ENCODE measurements at regions not wholly inside any gene's neighbourhood (a gene's known extent, or its start where the extent isn't known, plus 50 kb on each side); places are given as distances from the start of the nearest gene placed in this dataset.

DNA sequence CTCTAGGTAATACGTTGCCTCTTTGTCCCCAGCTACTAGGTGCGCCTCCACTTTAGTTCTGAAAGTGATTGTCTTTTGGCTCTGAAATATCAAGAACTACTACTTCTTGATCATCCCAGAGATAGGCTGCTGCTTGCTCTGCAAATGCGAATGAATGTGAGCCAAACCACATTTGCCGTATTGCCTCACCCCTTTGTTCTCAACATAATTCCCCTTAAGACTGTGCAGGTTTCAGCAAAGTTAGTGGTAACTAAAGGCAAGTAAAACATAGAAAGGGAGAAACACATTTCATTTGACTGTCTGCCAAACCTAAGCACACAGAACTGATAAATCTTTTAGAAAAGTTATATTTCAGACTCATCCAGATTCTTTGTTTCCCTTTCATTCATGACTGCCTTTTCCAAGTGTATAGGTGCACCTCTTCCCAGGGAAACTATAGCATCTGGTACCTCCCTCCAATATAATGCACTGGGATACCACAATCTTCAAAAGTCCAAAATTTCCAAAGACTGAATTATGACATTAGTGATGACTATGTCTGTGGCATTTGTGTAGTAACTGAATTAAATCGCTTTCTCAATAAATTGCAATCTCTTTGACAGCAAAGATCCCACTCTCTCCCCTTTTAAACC is 720.6 kb upstream of the CBLB start:
- intact Hi-C loops (cut with micrococcal nuclease), result no loop called here
- ChIA-PET POLR2A (no interaction called here), CTCF (no interaction called here)
- ATAC-seq (ENCODE audit: low read depth), result no peak
- peaks cover 2% of the 10 kb centered on the region for H3K27me3 Mint-ChIP-seq
- no peak overlapping the region for H3K4me3 Mint-ChIP-seq
- TF ChIP-seq CTCF (IDR thresholded peaks at IDR 0.05), result no peak
- H3K4me1 Mint-ChIP-seq, result peaks cover 6% of the 10 kb centered on the region
- DNase-seq, result no peak
- peaks cover 15% of the 10 kb centered on the region for H3K9me3 Mint-ChIP-seq
- no peak overlapping the region for H3K27ac Mint-ChIP-seq
- H3K36me3 Mint-ChIP-seq (ENCODE audit: low read depth), result no peaks in the 10 kb centered on the region

GRCh38 chr3:106590216-106590615 is 721.4 kb upstream of the CBLB start:
- DNase-seq (no peak), ATAC-seq (ENCODE audit: low read depth) (no peak)
- CTCF ChIA-PET, result no interaction called here
- no peak for TF ChIP-seq CTCF (IDR thresholded peaks at IDR 0.05)
- intact Hi-C loops (cut with micrococcal nuclease), result no loop called here
- POLR2A ChIA-PET, result no interaction called here
- no peak overlapping the region for H3K27ac Mint-ChIP-seq
- no peaks in the 10 kb centered on the region for H3K36me3 Mint-ChIP-seq (ENCODE audit: low read depth)
- H3K27me3 Mint-ChIP-seq, result peaks cover 2% of the 10 kb centered on the region
- peaks cover 15% of the 10 kb centered on the region for H3K9me3 Mint-ChIP-seq
- H3K4me3 Mint-ChIP-seq, result no peak overlapping the region
- H3K4me1 Mint-ChIP-seq, result peaks cover 6% of the 10 kb centered on the region

DNA sequence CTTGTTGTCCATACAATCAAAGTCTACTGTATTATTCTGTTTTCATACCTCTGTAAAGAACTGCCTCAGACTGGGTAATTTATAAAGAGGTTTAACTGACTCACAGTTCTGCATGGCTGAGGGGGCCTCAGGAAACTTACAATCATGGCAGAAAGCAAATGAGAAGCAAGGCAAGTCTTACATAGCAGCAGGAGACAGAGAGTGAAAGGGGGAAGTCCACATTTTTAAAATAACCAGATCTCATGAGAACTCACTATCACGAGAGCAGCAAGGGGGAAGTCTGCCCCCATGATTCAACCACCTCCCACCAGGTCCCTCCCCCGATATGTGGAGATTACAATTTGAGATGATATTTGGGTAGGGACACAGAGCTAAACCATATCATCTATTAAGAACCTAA is 724.6 kb upstream of the CBLB start:
- peaks cover 18% of the 10 kb centered on the region for H3K9me3 Mint-ChIP-seq
- POLR2A ChIA-PET, result no interaction called here
- no peak for ATAC-seq (ENCODE audit: low read depth)
- no peak for TF ChIP-seq CTCF (IDR thresholded peaks at IDR 0.05)
- peak overlapping the region; percentile 9 for H3K27ac Mint-ChIP-seq
- DNase-seq, result no peak
- peaks cover 6% of the 10 kb centered on the region for H3K4me1 Mint-ChIP-seq
- no peaks in the 10 kb centered on the region for H3K27me3 Mint-ChIP-seq
- no peaks in the 10 kb centered on the region for H3K36me3 Mint-ChIP-seq (ENCODE audit: low read depth)
- CTCF ChIA-PET, result no interaction called here
- intact Hi-C loops (cut with micrococcal nuclease), result no loop called here
- H3K4me3 Mint-ChIP-seq, result no peak overlapping the region

DNA sequence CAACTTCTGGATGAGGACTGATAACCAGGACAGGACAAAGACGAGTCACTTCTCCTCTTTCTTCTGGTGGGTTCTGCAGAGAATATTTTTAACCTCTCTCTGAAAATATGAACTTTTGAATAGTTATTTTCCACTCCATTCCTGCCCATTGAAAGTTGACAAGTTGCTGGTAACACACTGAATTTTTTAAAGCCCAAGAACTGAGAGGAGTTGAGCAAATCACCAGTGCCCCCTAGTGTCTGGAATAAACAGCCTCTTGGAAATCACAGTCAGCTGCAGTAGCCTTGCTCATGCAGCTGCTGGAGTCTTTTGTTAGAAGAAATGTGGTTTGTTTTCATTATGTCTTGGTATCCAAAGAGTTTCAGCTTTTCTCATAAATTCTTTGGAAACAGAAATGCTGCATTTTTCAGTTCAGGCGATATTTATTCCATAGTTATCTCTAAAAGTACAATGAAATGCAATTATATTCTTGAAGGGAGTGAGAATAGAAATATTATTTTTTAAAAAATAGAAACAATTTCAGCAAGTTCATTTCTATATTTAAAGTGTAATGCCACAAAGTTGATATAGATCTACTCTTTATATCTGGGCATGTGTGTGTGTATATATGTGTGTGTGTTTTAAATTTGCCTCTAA is 741.0 kb upstream of the CBLB start:
- no peaks in the 10 kb centered on the region for H3K27me3 Mint-ChIP-seq
- no peak overlapping the region for H3K27ac Mint-ChIP-seq
- H3K9me3 Mint-ChIP-seq, result peaks cover 12% of the 10 kb centered on the region
- ATAC-seq (ENCODE audit: low read depth) (peak; percentile 64), DNase-seq (no peak)
- ChIA-PET POLR2A (no interaction called here), CTCF (interaction anchor here (0.6 to 3.0 kb wide), 14 partner anchors 9 to 1237 kb away, joined by 3 to 39 read pairs (median 3); no protein-coding TSS in a partner anchor)
- intact Hi-C loops (cut with micrococcal nuclease), result loop anchor here (1.0 to 10.0 kb wide), 4 partner anchors 455 to 1240 kb away; no protein-coding TSS in a partner anchor
- H3K36me3 Mint-ChIP-seq (ENCODE audit: low read depth), result peaks cover 2% of the 10 kb centered on the region
- no peak overlapping the region for H3K4me3 Mint-ChIP-seq
- H3K4me1 Mint-ChIP-seq, result no peaks in the 10 kb centered on the region
- peak; percentile 87 for TF ChIP-seq CTCF (IDR thresholded peaks at IDR 0.05)

- intact Hi-C loops (cut with micrococcal nuclease), result loop anchor here (10.0 kb wide), 1 partner anchor 454 kb away; no protein-coding TSS in a partner anchor
- Mint-ChIP-seq H3K36me3 (ENCODE audit: low read depth) (peaks cover 2% of the 10 kb centered on the region), H3K9me3 (peaks cover 12% of the 10 kb centered on the region), H3K4me3 (no peak overlapping the region), H3K4me1 (no peaks in the 10 kb centered on the region), H3K27me3 (no peaks in the 10 kb centered on the region), H3K27ac (no peak overlapping the region)
- no peak for TF ChIP-seq CTCF (IDR thresholded peaks at IDR 0.05)
- POLR2A ChIA-PET, result no interaction called here
- CTCF ChIA-PET, result interaction anchor here (0.6 to 3.0 kb wide), 11 partner anchors 17 to 1093 kb away, joined by 3 to 39 read pairs (median 3); no protein-coding TSS in a partner anchor
- ATAC-seq (ENCODE audit: low read depth) (no peak), DNase-seq (no peak)
Measured at GRCh38 chr3:106610362-106610959, 741.6 kb upstream of the CBLB start.

Measured in activated B cell treated with CpG ODN at 0.5 μM for 24 hours (primary cell).